Stimulated activated naive B cell treated with anti-CD40 and anti-IgM and Interleukin-4, amounts not matched to agents 10 μg/mL and 1 μg/mL and 100 μg/mL, for 72 hours (primary cell): ENCODE measurements at regions not wholly inside any gene's neighbourhood (a gene's known extent, or its start where the extent isn't known, plus 50 kb on each side); places are given as distances from the start of the nearest gene placed in this dataset.

ENCODE experiments used
- ATAC-seq, 2 donors: fragments of 150-1000 bp; cut with Tn5 transposase; replicated peaks; 2 replicates each; pipeline ENCODE4 v1.10.0; 2021; ENCODE audit warnings: moderate library complexity in 1 of 2
- DNase-seq: peaks from one replicate; pipeline ENCODE4 v3.0.0; 2021
- H3K27ac Mint-ChIP-seq: one replicate; pipeline ENCODE4 v1.8.0; 2022; ENCODE audit warnings: mild to moderate bottlenecking, mixed read lengths
- H3K27me3 Mint-ChIP-seq, 2 donors: one replicate each; pipeline ENCODE4 v1.8.0; 2022; ENCODE audit warnings: mixed read lengths in 2 of 2
- H3K36me3 Mint-ChIP-seq, 2 donors: one replicate each; pipeline ENCODE4 v1.8.0; 2022; ENCODE audit warnings: mixed read lengths in 2 of 2, mild to moderate bottlenecking in 1 of 2
- H3K4me1 Mint-ChIP-seq, 2 donors: one replicate each; pipeline ENCODE4 v1.8.0; 2022; ENCODE audit warnings: mixed read lengths in 2 of 2, mild to moderate bottlenecking in 1 of 2
- H3K4me3 Mint-ChIP-seq, 2 donors: one replicate each; pipeline ENCODE4 v1.8.0; 2022; ENCODE audit warnings: mild to moderate bottlenecking in 2 of 2, mixed read lengths in 2 of 2, moderate library complexity in 1 of 2
- H3K9me3 Mint-ChIP-seq, 2 donors: one replicate each; pipeline ENCODE4 v1.8.0; 2022; ENCODE audit warnings: mixed read lengths in 2 of 2, mild to moderate bottlenecking in 1 of 2

DNA sequence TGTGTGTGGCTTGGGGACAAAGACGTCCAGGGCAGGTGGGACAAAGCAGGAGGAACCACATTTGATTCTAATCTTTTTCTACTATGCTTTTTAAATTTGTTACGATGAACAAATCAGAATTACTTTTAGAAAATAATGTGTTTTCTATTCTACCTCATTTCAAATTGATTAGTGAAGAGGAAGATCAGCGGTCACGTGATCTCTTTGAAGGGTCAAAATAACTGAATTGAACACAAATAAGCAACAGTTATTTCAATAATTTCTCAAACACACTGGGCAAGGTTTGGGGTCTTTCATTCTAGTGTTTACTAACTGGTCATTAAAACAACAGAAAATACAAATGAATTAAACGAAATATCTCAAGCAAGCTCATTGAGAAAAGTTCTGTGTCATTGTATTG is 773.0 kb upstream of the IGFBP3 start:
- H3K36me3 Mint-ChIP-seq, result no peaks in the 10 kb centered on the region
- DNase-seq, result no peak
- no peaks in the 10 kb centered on the region for H3K27me3 Mint-ChIP-seq
- no peak for ATAC-seq
- H3K4me3 Mint-ChIP-seq, result no peak overlapping the region
- H3K4me1 Mint-ChIP-seq, result no peaks in the 10 kb centered on the region
- no peak overlapping the region for H3K27ac Mint-ChIP-seq
- peaks cover 5 to 6% of the 10 kb centered on the region in 2 donors for H3K9me3 Mint-ChIP-seq

DNA sequence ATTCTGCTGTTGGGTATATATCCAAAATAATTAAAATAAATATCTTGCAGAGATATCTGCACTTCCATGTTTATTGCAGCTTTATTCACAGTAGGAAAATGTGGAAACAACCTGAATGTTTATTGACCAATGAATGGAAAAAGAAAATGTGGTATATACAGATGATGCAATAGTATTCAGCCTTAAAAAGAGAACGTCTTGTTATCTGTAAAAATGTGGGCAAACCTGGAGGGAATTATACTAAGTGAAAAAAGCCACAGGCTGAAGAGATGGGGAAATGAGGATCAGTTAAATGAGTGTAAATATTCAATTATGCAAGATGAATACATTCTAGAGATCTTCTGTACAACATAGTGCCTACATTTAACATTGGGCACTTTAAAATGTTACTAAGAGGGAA is 766.1 kb upstream of the IGFBP3 start:
- DNase-seq (no peak), ATAC-seq (no peak)
- Mint-ChIP-seq H3K27ac (no peak overlapping the region), H3K4me1 (no peaks in the 10 kb centered on the region), H3K4me3 (no peak overlapping the region), H3K36me3 (no peaks in the 10 kb centered on the region), H3K27me3 (no peaks in the 10 kb centered on the region), H3K9me3 (peaks cover 1 to 5% of the 10 kb centered on the region in 2 donors)

DNA sequence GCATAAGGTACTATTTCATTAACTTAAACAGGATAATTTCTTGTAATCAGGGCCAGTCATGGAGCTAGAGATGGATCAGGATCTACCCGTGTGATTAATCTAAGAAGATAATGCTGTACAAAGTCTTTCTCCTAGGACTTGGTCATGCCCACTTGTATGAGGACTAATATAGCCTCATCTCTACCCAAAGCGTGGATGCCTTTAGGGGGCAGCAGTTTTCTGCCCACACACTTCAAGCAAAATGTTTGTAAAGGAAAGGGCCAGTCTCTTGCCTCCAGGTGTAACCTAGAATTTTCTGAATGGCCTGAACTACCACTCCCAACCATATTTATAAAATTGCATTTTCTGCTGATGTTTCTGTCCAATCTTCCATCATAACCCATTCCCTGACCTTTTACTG is 764.0 kb upstream of the IGFBP3 start:
- Mint-ChIP-seq H3K4me1 (no peaks in the 10 kb centered on the region), H3K36me3 (no peaks in the 10 kb centered on the region), H3K9me3 (peaks cover 0 to 1% of the 10 kb centered on the region in 2 donors), H3K27me3 (no peaks in the 10 kb centered on the region), H3K27ac (no peak overlapping the region), H3K4me3 (no peak overlapping the region)
- ATAC-seq, result no peak
- DNase-seq, result no peak

DNA sequence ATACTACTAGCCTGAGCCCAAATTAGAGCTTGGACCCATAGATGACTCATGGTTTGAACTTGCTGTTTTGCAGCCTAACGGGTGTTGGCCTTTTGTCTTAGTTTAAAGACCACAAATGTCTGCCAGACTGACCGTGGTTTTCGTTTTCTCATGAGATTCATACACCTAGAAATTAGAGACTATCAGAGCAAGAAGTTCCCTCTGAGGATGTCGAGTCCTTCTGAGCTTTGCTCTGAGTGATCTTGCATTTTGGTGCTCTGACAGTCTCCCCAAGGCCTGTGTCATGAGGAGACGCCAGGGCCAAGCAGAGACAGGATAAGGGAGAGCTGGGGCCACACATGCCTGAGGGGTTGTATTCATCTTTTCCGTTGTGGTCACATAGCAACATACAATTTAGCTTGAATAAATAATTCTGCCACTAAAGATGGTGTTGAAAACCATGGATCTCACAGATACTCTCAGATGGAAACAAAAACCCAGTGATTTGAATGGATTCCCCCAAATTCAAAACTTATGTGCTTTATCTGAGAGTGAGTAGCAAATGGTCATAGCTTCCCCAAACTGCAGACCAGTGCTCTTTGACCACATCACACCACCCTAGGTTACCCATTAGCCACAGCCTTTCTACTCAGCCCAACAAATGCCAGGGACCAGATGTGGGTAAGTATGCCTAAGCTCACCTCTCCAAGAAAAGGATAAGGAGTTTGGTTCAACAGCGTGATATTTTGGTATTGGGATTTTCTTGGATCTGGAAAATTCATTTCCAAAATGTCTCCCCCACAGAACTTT is 762.0 kb upstream of the IGFBP3 start:
- no peaks in the 10 kb centered on the region for H3K36me3 Mint-ChIP-seq
- no peak overlapping the region for H3K27ac Mint-ChIP-seq
- no peaks in the 10 kb centered on the region for H3K4me1 Mint-ChIP-seq
- H3K9me3 Mint-ChIP-seq, result peaks cover 0 to 1% of the 10 kb centered on the region in 2 donors
- H3K4me3 Mint-ChIP-seq, result no peak overlapping the region
- DNase-seq, result no peak
- H3K27me3 Mint-ChIP-seq, result no peaks in the 10 kb centered on the region
- ATAC-seq, result no peak

DNA sequence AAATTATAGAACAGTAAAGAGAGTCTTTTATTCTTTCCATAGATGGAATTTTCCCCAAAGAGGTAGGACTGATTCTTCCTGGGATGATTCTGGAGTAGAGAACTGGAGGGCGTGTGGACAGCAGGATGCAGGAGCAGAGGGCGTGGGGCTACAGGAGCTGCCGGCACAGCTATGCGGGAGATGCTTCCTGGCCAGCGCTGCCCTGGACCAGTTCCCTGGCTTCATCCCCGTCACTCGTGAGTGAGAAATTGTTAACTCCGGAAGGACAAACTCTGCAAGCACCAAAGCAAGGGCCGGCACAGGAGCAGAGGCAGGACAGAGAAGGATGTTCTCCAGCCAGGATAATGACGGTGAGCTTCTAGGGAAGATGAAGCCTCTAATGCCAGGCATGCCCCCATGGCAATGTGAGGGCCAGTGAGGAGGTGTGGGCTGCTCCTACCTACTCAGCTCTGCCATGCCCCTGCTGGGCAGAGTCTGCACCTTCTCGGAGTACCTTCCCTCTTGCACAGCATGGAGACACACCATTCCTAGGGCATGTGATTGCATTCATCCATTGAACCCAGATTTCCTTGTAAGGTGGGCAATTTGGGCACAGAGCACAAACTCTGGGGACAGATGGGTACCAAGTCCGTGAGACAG is 760.9 kb upstream of the IGFBP3 start:
- ATAC-seq, result no peak
- H3K36me3 Mint-ChIP-seq, result no peaks in the 10 kb centered on the region

DNA sequence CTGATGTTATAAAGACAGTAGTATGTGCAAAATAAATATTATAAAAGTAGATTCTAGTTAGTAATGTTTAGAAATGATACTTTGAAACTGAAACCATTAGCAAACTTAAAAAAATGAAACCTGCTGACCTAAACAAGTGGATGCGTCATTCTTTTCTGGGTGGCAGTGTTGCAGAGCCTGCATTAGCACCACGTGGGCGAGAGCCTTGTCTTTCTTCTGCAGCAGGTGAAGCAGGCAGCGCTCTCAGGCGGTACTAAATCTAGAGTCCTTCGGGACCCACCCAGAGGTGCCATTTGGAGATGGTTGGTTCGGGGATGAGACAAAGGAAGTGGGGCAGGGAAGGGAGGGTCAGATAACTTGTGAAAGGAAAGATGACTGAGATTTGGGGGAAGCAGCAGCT is 759.1 kb upstream of the IGFBP3 start:
- ATAC-seq, result no peak

More for the DNA sequence above, 760.9 kb upstream of the IGFBP3 start:
- Mint-ChIP-seq H3K9me3 (peaks cover 0 to 1% of the 10 kb centered on the region in 2 donors), H3K4me1 (no peaks in the 10 kb centered on the region), H3K27ac (no peak overlapping the region), H3K27me3 (no peaks in the 10 kb centered on the region), H3K4me3 (no peak overlapping the region)
- no peak for DNase-seq

DNA sequence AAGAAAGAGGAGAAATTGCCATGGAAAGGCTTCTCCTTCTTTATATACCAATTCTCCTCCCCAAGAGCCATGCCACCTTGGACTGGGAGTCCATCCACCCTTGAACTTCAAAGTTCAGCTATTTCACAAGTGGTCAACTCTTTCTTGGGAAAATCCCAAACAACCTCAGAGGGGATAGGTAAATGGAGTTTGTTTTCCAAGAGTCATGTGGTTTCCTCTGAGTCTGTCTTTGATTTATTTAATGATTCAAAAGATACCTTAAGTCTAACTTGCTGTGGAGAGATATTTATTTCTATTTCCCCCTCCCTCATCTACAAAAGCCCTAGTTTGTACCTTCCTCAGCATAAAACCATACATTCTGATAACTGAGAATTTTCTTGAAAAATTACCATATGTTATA is 758.6 kb upstream of the IGFBP3 start:
- no peak overlapping the region for H3K4me3 Mint-ChIP-seq
- H3K36me3 Mint-ChIP-seq, result no peaks in the 10 kb centered on the region
- DNase-seq (no peak), ATAC-seq (no peak)
- no peak overlapping the region for H3K27ac Mint-ChIP-seq
- H3K9me3 Mint-ChIP-seq, result no peaks in the 10 kb centered on the region
- no peaks in the 10 kb centered on the region for H3K27me3 Mint-ChIP-seq
- no peaks in the 10 kb centered on the region for H3K4me1 Mint-ChIP-seq

More for the DNA sequence above, 759.1 kb upstream of the IGFBP3 start:
- Mint-ChIP-seq H3K27ac (no peak overlapping the region), H3K4me1 (no peaks in the 10 kb centered on the region), H3K9me3 (no peaks in the 10 kb centered on the region), H3K4me3 (no peak overlapping the region), H3K27me3 (no peaks in the 10 kb centered on the region), H3K36me3 (no peaks in the 10 kb centered on the region)
- no peak for DNase-seq

DNA sequence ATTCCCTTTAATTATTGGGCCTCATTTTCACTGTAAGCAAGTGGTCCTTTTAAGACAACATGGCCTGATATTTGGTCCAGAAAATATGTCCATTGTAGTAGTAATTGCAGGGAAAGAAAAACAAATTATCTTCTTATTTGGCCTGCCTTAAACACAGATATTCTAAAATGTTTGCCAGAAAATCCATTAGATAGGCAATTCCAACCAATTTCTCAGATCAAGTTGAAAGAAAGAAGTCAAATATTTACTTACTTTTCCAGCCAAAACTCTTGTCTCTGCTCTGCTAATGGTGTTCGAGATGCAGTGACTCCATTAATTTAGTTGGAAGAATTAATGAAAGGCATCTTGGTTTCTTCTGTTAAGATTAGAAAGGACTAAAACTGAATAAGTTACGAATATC is 757.3 kb upstream of the IGFBP3 start:
- no peak for DNase-seq
- no peak for ATAC-seq
- Mint-ChIP-seq H3K4me3 (no peak overlapping the region), H3K36me3 (no peaks in the 10 kb centered on the region), H3K27me3 (no peaks in the 10 kb centered on the region), H3K27ac (no peak overlapping the region), H3K9me3 (no peaks in the 10 kb centered on the region), H3K4me1 (no peaks in the 10 kb centered on the region)

DNA sequence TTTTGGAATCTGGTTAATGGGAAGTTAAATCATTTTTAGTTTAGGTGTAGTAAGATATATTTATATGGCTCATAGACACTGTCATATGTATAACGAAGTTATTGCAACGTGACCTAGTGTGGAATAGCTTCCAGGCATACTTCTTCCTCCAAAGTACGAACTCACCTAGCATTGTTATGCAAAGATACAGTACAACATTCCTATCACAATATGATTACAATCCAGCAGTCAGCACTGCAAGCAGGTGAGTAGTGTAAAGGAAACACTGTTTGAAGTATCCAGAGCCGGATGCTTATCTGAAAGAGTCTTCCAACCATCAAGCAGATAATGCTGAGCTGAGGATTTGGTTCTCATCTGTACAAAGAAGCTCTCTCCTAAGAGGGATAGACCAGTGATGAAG is 754.4 kb upstream of the IGFBP3 start:
- no peak for ATAC-seq
- Mint-ChIP-seq H3K9me3 (no peaks in the 10 kb centered on the region), H3K4me3 (no peak overlapping the region), H3K36me3 (no peaks in the 10 kb centered on the region), H3K27me3 (no peaks in the 10 kb centered on the region), H3K27ac (no peak overlapping the region), H3K4me1 (no peaks in the 10 kb centered on the region)
- no peak for DNase-seq

DNA sequence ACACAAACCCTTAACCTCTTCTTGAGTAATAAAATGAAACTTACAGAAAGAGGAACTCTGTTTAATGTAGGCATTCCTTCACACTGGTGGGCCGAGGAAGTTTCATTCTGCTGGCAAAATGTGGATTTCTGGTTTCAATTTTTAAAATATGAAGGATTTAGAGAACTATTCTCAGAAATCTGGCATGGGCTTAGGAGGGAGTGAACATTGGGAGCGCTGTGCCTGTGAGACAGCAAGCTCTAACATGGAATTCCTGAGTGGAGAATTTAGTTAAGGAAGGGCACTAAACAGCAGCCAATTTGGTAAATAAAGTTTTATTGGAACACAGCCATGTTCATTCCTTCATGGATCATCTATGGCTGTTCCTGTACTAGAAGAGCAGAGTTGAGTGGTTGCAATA is 751.8 kb upstream of the IGFBP3 start:
- Mint-ChIP-seq H3K9me3 (no peaks in the 10 kb centered on the region), H3K36me3 (no peaks in the 10 kb centered on the region)
- no peak for DNase-seq

DNA sequence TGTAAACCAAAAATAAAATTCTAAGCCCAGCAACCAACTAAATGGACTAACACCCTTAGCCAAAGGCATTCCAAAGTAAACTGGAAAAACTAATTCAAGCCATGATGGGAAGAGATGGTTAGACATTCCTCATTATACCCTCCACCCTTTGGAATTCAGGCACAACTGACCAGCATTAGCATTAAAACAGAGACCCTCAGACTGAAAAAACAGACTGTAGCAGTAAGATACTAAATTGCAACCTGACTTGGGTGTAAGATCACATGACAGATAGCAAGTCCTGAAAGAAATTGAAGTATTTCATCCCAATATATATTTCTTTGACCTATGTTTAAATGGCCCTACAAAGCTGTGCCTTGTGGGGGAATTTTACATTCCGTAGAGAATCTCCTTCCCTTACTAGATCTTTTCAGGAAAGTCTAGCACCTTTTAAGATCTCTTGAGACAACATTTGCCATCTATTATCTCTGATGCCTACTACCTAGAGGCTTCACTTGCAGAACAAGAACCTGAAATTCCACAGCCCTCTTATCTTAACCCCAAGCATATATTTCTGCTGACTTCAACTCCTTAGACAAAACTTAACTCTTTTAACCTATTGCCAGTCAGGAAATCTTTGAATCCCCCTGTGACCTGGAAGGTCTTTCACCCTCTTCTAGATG is 750.2 kb upstream of the IGFBP3 start:
- ATAC-seq, result no peak
- Mint-ChIP-seq H3K36me3 (no peaks in the 10 kb centered on the region), H3K9me3 (peaks cover 0 to 6% of the 10 kb centered on the region in 2 donors), H3K4me3 (no peak overlapping the region), H3K27me3 (no peaks in the 10 kb centered on the region), H3K27ac (no peak overlapping the region), H3K4me1 (no peaks in the 10 kb centered on the region)
- no peak for DNase-seq

More for the DNA sequence above, 751.8 kb upstream of the IGFBP3 start:
- ATAC-seq, result no peak
- no peaks in the 10 kb centered on the region for H3K4me1 Mint-ChIP-seq
- no peak overlapping the region for H3K27ac Mint-ChIP-seq
- no peak overlapping the region for H3K4me3 Mint-ChIP-seq
- no peaks in the 10 kb centered on the region for H3K27me3 Mint-ChIP-seq

DNA sequence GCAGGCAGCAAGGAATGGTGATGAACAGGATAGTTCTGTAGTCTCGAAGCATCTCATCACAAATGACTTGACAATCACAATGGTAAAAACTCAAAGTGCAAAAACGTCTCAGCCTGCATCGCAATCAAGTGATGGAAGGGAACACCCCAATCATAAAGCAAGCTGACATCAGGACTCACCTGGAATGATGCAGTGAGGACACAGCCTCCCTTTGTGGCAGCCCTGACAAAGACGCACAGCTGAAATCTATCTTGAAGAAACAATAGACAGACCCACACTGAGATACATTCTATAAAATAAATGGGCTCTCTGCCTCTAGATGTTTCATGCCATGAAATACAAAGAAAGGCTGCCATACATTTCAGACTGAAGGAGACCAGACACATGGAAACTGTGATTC is 748.0 kb upstream of the IGFBP3 start:
- Mint-ChIP-seq H3K4me3 (no peak overlapping the region), H3K4me1 (no peaks in the 10 kb centered on the region), H3K9me3 (peaks cover 0 to 8% of the 10 kb centered on the region in 2 donors), H3K36me3 (no peaks in the 10 kb centered on the region), H3K27ac (no peak overlapping the region), H3K27me3 (no peaks in the 10 kb centered on the region)
- no peak for ATAC-seq
- no peak for DNase-seq

DNA sequence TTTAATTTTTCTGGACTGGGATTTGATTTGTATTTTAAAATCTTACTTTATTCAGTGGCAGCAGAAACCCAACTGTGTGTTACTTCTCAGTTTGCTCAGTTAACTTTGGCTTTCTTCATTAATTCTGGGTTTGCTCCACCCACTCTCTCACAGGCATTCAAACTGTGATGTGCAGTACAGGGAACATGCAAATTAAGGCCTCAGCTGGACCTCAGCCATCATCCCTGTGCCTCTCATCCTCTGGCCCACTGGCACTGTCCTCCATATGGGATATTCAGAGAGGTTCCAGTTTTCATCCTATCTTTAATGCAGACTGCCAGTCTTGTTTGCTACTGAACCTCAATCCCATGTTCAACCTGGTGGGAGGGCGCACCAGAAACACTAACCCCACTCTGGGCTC is 743.4 kb upstream of the IGFBP3 start:
- DNase-seq, result no peak
- Mint-ChIP-seq H3K4me1 (no peaks in the 10 kb centered on the region), H3K4me3 (no peak overlapping the region), H3K36me3 (no peaks in the 10 kb centered on the region), H3K27me3 (no peaks in the 10 kb centered on the region), H3K27ac (no peak overlapping the region), H3K9me3 (peaks cover 0 to 9% of the 10 kb centered on the region in 2 donors)
- ATAC-seq, result no peak

DNA sequence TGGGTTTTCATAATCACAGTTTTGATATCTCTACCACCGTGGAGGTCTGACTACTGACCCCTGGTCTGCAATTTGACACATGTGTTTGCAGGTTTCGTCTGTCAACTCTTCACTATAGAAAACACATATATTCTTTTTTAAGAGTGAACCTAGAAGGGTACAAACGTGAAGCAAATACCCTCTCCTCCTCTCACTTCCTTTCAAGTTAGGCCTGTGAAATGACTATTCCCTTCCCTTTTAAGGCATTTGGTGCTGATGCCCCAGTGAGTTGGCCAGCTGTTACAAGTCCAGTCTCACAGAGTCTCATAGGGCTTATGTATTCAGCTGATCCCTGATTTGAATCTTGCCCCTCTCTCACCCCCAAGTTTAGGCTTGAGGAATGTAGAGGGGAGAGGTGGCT is 742.0 kb upstream of the IGFBP3 start:
- no peaks in the 10 kb centered on the region for H3K36me3 Mint-ChIP-seq
- peaks cover 0 to 9% of the 10 kb centered on the region in 2 donors for H3K9me3 Mint-ChIP-seq
- no peak for DNase-seq
- H3K27ac Mint-ChIP-seq, result no peak overlapping the region
- H3K4me3 Mint-ChIP-seq, result no peak overlapping the region
- no peak for ATAC-seq
- no peaks in the 10 kb centered on the region for H3K27me3 Mint-ChIP-seq
- no peaks in the 10 kb centered on the region for H3K4me1 Mint-ChIP-seq

DNA sequence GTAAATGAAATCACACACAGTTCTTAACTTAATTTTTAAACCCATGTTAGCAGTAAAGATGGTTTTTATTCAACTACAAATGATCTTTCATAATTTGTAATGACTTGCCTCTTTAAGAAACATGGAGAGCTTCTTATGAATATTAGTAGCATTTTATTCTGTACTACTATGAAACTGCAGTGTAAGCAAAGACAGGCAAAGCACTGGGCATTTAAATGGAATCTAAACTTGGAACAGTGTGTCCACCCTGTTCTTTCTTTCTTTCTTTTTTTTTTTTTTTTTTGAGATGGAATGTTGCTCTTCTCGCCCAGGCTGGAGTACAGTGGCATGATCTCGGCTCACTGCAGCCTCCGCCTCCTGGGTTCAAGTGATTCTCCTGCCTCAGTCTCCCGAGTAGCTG is 740.4 kb upstream of the IGFBP3 start:
- H3K9me3 Mint-ChIP-seq, result peaks cover 0 to 4% of the 10 kb centered on the region in 2 donors
- H3K27ac Mint-ChIP-seq, result no peak overlapping the region
- no peak overlapping the region for H3K4me3 Mint-ChIP-seq
- no peaks in the 10 kb centered on the region for H3K27me3 Mint-ChIP-seq
- H3K36me3 Mint-ChIP-seq, result no peaks in the 10 kb centered on the region
- H3K4me1 Mint-ChIP-seq, result no peaks in the 10 kb centered on the region
- DNase-seq (no peak), ATAC-seq (no peak)
